Dedifferentiated amniotic fluid mesenchymal stem cell (primary cell): ENCODE measurements at regions not wholly inside any gene's neighbourhood (a gene's known extent, or its start where the extent isn't known, plus 50 kb on each side); places are given as distances from the start of the nearest gene placed in this dataset.

Experiments used
- DNase-seq: peaks from one replicate; pipeline ENCODE4 v3.0.0-alpha.2; 2016; ENCODE audit errors: extremely low spot score

DNA sequence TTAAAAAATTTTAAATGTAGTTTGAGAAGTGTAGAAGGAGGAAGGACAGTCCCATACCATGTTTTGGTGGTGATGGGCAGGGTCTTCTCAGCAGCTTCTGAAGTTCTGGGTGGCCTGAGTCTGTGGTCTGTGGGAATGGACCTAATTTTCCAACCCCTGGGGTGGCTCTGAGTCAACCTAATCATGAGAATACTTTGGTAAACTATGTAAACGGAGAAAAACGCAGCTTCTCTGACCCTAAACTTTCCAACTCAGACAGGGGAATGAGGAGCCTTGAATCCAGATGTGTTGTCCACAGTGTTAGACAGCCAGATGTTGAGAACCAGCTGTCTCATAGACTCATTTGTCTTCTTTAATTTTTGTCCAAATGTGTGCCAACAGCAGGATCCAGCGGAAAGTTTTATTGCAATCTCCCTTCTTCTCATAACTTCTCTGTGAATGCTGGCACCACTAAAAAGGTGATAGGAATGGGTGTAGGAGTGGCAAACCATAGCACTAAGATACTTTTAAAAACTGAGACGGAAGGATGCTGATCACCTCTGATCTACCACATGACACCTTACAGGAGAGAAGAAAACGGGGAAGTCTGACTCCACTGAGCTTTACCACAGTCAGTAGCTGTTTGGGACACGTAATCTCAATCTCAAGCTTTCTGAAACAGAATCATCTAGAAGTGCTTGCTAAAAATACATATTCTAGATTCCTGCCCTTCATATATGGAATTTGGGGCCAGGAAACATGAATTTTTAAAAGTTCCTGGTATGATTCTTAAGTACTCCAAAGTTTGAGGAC lies 90.5 kb upstream of the PHYHIPL start:
- no peak for DNase-seq

- no peak for DNase-seq
These were observed 89.0 kb upstream of the PHYHIPL start for GRCh38 chr10:59087486-59087885.

GRCh38 chr10:59088912-59089573 lies 87.4 kb upstream of the PHYHIPL start:
- DNase-seq: no peak

GRCh38 chr10:59090817-59091622 lies 85.4 kb upstream of the PHYHIPL start:
- no peak for DNase-seq

DNA sequence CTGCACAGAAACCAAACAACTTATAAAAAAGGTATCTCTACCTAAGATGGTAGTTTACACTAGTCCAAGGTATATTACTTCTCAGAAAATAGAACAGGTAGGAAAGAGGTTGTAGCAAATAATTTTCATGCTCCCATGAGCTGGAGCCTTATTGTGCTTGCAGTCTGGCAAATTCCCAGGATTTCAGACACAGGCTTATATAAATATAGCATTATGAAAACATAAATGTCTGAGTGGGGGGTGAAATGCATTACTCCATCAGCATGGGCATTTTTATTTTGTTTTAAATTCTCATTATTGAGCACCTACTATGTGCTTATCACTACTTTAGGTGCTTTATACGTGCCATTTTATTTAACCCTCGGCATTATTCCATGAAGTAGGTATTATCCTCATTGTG lies 83.0 kb upstream of the PHYHIPL start:
- DNase-seq: no peak

- DNase-seq: no peak
These were observed 79.8 kb upstream of the PHYHIPL start for GRCh38 chr10:59096631-59097030.

- DNase-seq: peak; percentile 67
These were observed 78.1 kb upstream of the PHYHIPL start for GRCh38 chr10:59098387-59098786.

DNA sequence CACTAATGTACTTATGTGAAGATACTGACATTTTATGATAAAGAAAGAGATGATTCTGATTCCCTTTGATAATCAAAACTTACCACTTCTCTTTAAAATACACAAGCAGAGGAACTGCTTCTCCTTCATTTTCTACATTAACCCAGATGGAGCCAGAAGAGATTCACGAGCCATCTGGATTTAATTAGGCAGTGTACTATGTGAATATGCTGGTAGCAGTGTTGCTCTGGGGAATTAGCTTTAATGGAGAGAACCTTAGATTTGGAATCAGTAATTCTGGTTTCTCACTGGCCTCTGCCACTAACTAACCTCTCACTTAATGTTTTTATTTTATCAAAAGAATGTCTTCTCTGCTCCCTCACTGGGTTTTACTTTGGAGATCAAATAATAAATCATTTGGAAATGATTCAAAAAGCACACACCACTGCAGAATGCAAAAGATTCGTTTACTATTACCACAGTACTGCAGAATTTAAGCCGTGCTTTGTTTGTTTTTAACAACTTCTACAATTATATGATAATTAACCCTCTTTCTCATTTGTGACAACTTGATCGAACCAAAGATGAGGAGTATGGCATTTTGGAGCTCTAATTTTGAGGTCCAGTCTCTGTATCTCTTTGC lies 77.5 kb upstream of the PHYHIPL start:
- peak; percentile 51 for DNase-seq

DNA sequence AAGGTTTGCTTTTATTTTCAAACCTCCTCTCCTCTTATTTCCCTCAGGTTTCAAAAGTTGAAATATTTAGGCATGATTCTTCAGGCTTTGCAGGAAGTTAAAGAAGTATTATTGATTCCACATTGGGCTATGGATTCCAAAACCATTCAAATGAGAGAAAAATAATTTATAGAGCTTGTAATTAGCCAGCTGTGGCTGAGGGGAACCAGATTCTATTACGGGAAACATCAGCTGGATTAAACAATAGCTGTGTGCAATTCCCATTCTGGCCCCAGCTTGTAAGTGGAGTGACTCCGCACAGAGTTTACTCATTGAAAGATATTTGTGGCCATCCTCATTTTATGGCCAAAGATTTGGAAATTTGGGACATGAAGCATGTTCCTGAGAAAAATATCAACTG lies 77.0 kb upstream of the PHYHIPL start:
- no peak for DNase-seq

DNA sequence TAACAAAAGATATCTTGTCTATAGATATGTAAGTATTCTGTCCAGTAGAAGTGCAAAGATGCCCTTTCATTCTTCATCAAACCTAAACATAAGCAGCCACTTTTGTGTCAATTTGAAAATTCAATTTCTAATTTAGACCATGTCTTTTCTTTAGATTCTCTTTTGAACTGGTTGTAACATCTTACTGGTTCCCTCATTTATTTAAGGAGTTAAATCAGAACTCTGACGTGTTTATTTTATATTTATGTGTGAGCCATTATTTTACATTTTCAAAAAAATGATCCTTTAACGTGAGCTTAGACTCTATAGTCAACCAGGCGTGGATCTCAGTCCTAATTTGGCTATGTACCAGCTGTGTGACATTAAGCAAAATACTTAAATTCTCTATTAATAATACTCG lies 74.0 kb upstream of the PHYHIPL start:
- no peak for DNase-seq

DNA sequence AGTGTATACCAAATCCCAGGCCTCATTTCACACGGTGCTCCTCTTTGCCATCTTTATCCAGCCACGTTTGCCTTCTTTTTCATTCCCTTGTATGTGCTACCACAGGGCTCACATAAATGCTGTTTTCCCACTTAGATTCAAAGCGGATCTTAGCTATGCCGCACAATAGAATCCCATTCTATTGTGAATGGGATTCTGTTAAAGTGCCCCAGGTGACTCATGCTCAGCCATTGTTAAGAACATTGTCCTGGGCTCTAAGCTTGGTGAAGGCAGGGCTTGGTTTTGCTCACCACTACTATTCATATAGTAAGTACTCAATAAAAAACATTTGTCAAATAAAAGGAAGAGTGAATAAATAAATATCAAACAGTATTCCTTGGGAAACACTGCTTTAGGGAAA lies 72.3 kb upstream of the PHYHIPL start:
- no peak for DNase-seq

DNA sequence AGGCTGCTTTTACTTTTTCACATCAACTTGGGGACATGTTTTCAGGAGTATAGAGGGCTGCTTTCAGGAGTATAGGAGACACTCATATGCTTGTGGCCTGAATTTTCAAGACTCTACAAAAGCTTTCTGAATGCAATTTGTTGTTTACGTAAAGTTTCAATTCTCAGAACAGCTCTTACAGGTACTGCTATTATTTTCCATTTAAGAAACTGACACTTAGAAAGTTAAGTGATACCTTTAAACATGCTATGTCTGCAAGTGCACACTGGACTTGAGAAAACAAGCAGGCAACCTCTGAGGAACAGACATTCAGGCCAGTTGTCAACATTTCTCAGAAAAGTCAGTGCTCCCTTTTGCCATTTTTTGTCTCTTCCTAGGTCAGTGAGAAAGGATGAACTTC lies 70.0 kb upstream of the PHYHIPL start:
- no peak for DNase-seq

DNA sequence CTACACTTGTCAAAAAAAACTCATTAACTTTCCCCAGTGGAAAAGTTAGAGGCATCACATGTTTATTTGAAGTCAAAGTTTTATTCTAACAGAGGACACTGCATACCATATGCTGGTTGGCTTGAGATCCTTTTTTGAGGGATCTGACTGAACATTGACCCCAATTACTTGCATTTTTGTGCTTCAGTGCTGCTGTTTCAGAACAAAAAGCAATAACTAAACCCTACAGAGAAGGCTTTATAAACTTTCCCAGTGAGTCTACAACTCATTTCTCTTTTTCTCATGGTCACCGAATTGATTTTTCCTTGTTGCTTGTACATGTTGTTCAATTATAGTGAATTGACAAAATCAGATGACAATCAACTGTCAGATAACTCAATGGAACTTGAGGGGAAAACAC lies 69.3 kb upstream of the PHYHIPL start:
- no peak for DNase-seq

- no peak for DNase-seq
These were observed 68.1 kb upstream of the PHYHIPL start for GRCh38 chr10:59108296-59108870.

- no peak for DNase-seq
These were observed 67.6 kb upstream of the PHYHIPL start for GRCh38 chr10:59108886-59109288.

DNA sequence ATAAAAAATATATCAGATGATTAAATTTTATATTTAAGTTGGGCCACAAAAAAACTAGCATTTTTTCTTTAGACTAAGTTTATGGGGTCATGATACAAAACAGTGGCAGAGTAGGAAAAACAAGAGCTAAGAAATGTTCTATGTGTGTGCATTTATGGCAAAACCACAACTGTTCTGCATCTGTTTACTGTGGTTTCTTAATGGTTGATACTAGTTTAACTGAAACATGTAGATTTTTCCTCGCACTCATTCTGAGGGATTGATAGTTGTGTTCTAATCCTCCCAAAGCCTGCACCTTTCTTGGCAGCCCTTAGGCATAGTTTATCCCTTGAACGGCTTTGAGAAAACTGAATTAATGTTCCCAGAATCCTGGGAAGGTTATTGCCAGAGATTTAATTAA lies 66.6 kb upstream of the PHYHIPL start:
- no peak for DNase-seq

- no peak for DNase-seq
These were observed 52.3 kb upstream of the PHYHIPL start for GRCh38 chr10:59124187-59124586.

GRCh38 chr10:59125666-59126065 lies 50.8 kb upstream of the PHYHIPL start:
- DNase-seq: no peak

DNA sequence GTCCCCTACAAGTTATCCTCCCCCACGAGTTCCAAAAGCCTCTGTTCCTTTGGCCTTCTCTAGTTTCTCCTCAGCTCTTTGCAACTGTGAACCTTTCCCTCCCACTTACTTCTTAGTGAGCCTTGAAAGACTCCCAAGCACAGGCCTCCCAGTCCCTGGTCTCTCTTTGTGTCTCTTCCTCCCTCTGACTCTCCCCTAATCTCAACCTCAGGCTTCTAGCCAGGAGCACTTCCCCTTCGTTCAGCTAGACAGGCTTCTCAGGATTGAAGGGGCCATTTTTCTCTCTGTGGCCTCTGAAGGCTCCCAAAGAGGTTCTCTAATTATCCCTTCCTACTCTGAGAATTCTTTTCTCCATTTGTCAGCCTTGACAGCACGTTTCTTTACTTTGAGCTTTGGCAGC lies 50.2 kb upstream of the PHYHIPL start:
- no peak for DNase-seq
